ENCODE measurements at regions not wholly inside any gene's neighbourhood (a gene's known extent, or its start where the extent isn't known, plus 50 kb on each side); places are given as distances from the start of the nearest gene placed in this dataset.

DNA sequence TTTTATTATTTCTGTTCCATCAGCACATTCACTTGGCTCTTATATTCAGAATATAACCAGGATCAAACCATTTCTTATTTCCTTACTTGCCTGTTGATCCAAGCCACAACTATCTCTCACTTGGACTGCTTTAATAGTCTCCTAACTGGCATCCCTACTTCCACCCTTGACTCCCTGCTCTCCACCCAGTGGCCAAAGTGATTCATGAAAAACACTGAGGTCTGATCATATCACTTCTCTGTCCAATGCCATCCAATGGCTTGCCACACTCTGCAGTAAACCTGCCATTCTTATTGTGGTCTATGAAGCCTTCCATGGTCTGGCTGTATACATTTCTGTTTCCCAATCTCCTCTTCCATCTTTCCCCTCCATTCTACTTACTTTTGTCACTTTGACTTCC is 576.1 kb downstream of the PDCD6IP start:
- DNase-seq (ENCODE audit: insufficient read length, low spot score) (no peak), FAIRE-seq (no peak)
- TF ChIP-seq SPI1 (IDR thresholded peaks at IDR 0.05; ENCODE audit: low read depth, low read length) (no peak), POLR2AphosphoS5 (IDR thresholded peaks at IDR 0.05; ENCODE audit: low read depth, low read length) (no peak), PAX5 (IDR thresholded peaks at IDR 0.05; ENCODE audit: insufficient read depth, low read length, severe bottlenecking) (no peak), TAF1 (IDR thresholded peaks at IDR 0.05; ENCODE audit: low read depth, low read length) (no peak), POU2F2 (IDR thresholded peaks at IDR 0.05; ENCODE audit: low read depth, low read length) (no peak), POLR2A (IDR thresholded peaks at IDR 0.05; ENCODE audit: low read depth, low read length) (no peak)

GRCh38 chr3:34376691-34377090 is 578.3 kb downstream of the PDCD6IP start:
- no peak for FAIRE-seq
- no peak for TF ChIP-seq PAX5 (IDR thresholded peaks at IDR 0.05; ENCODE audit: insufficient read depth, low read length, severe bottlenecking)
- TF ChIP-seq POLR2AphosphoS5 (IDR thresholded peaks at IDR 0.05; ENCODE audit: low read depth, low read length): no peak
- no peak for DNase-seq (ENCODE audit: insufficient read length, low spot score)

- TF ChIP-seq PAX5 (IDR thresholded peaks at IDR 0.05; ENCODE audit: insufficient read depth, low read length, severe bottlenecking): no peak
- no peak for TF ChIP-seq POLR2A (IDR thresholded peaks at IDR 0.05; ENCODE audit: low read depth, low read length)
- TF ChIP-seq POLR2AphosphoS5 (IDR thresholded peaks at IDR 0.05; ENCODE audit: low read depth, low read length): no peak
- TF ChIP-seq SPI1 (IDR thresholded peaks at IDR 0.05; ENCODE audit: low read depth, low read length): no peak
- no peak for TF ChIP-seq TAF1 (IDR thresholded peaks at IDR 0.05; ENCODE audit: low read depth, low read length)
- no peak for TF ChIP-seq POU2F2 (IDR thresholded peaks at IDR 0.05; ENCODE audit: low read depth, low read length)
- DNase-seq (ENCODE audit: insufficient read length, low spot score) (no peak), FAIRE-seq (no peak)
Measured at GRCh38 chr3:34377961-34378360, 579.5 kb downstream of the PDCD6IP start.

DNA sequence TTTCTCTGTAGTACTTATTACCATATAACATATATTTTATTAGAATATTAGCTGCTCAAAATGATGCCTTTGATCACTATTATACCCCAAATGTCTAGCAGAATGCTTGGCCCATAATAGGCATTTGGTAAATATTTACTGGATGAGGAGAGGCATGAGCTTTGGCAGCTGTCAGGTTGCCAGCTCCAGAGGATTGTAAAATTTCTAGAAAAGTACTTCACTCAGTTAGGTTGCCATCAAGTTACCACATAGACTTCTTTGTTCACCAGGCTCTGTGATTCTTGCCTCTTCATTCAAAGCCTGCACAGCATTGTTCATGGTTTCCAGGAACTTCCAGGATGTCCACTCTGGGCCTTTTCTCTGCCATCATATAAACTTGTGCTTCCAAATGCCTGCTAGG is 582.8 kb downstream of the PDCD6IP start:
- no peak for FAIRE-seq
- no peak for DNase-seq (ENCODE audit: insufficient read length, low spot score)
- TF ChIP-seq POLR2AphosphoS5 (IDR thresholded peaks at IDR 0.05; ENCODE audit: low read depth, low read length): no peak
- TF ChIP-seq SPI1 (IDR thresholded peaks at IDR 0.05; ENCODE audit: low read depth, low read length): no peak
- no peak for TF ChIP-seq POU2F2 (IDR thresholded peaks at IDR 0.05; ENCODE audit: low read depth, low read length)
- TF ChIP-seq TAF1 (IDR thresholded peaks at IDR 0.05; ENCODE audit: low read depth, low read length): no peak
- no peak for TF ChIP-seq PAX5 (IDR thresholded peaks at IDR 0.05; ENCODE audit: insufficient read depth, low read length, severe bottlenecking)
- TF ChIP-seq POLR2A (IDR thresholded peaks at IDR 0.05; ENCODE audit: low read depth, low read length): no peak

DNA sequence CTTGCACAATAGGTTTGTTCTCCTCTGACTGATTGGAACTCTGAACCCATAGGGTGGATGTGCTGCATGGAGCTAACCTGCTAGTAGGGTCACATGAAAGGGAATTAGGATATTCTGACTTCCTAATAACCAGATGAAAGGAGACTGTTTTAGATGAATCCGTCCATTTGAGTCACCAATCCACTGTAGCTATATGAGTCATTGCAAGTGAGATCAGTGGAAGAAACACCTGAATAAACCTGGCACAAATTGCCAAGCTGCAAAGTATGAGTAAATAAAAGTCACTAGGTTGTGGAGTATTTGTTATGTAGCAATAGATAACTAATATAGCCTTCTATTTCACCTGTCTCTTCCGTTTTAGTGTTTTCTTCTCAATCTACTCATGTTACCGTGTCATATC is 584.4 kb downstream of the PDCD6IP start:
- no peak for TF ChIP-seq POLR2A (IDR thresholded peaks at IDR 0.05; ENCODE audit: low read depth, low read length)
- no peak for TF ChIP-seq TAF1 (IDR thresholded peaks at IDR 0.05; ENCODE audit: low read depth, low read length)
- no peak for TF ChIP-seq POLR2AphosphoS5 (IDR thresholded peaks at IDR 0.05; ENCODE audit: low read depth, low read length)
- TF ChIP-seq SPI1 (IDR thresholded peaks at IDR 0.05; ENCODE audit: low read depth, low read length): no peak
- no peak for TF ChIP-seq PAX5 (IDR thresholded peaks at IDR 0.05; ENCODE audit: insufficient read depth, low read length, severe bottlenecking)
- TF ChIP-seq POU2F2 (IDR thresholded peaks at IDR 0.05; ENCODE audit: low read depth, low read length): no peak
- FAIRE-seq (no peak), DNase-seq (ENCODE audit: insufficient read length, low spot score) (no peak)

GRCh38 chr3:34386309-34386708 is 587.9 kb downstream of the PDCD6IP start:
- TF ChIP-seq POLR2A (IDR thresholded peaks at IDR 0.05; ENCODE audit: low read depth, low read length) (no peak), SPI1 (IDR thresholded peaks at IDR 0.05; ENCODE audit: low read depth, low read length) (no peak), TAF1 (IDR thresholded peaks at IDR 0.05; ENCODE audit: low read depth, low read length) (no peak), PAX5 (IDR thresholded peaks at IDR 0.05; ENCODE audit: insufficient read depth, low read length, severe bottlenecking) (no peak), POU2F2 (IDR thresholded peaks at IDR 0.05; ENCODE audit: low read depth, low read length) (no peak)
- DNase-seq (ENCODE audit: insufficient read length, low spot score) (no peak), FAIRE-seq (no peak)

- DNase-seq (ENCODE audit: insufficient read length, low spot score) (no peak), FAIRE-seq (no peak)
- no peak for TF ChIP-seq PAX5 (IDR thresholded peaks at IDR 0.05; ENCODE audit: insufficient read depth, low read length, severe bottlenecking)
- no peak for TF ChIP-seq POU2F2 (IDR thresholded peaks at IDR 0.05; ENCODE audit: low read depth, low read length)
- TF ChIP-seq TAF1 (IDR thresholded peaks at IDR 0.05; ENCODE audit: low read depth, low read length): no peak
- no peak for TF ChIP-seq SPI1 (IDR thresholded peaks at IDR 0.05; ENCODE audit: low read depth, low read length)
- no peak for TF ChIP-seq POLR2AphosphoS5 (IDR thresholded peaks at IDR 0.05; ENCODE audit: low read depth, low read length)
- TF ChIP-seq POLR2A (IDR thresholded peaks at IDR 0.05; ENCODE audit: low read depth, low read length): no peak
Measured at GRCh38 chr3:34387826-34388564, 589.6 kb downstream of the PDCD6IP start.

- FAIRE-seq (no peak), DNase-seq (ENCODE audit: insufficient read length, low spot score) (no peak)
- TF ChIP-seq PAX5 (IDR thresholded peaks at IDR 0.05; ENCODE audit: insufficient read depth, low read length, severe bottlenecking) (no peak), TAF1 (IDR thresholded peaks at IDR 0.05; ENCODE audit: low read depth, low read length) (no peak), SPI1 (IDR thresholded peaks at IDR 0.05; ENCODE audit: low read depth, low read length) (no peak), POLR2AphosphoS5 (IDR thresholded peaks at IDR 0.05; ENCODE audit: low read depth, low read length) (no peak), POLR2A (IDR thresholded peaks at IDR 0.05; ENCODE audit: low read depth, low read length) (no peak), POU2F2 (IDR thresholded peaks at IDR 0.05; ENCODE audit: low read depth, low read length) (no peak)
Measured at GRCh38 chr3:34388830-34389229, 590.4 kb downstream of the PDCD6IP start.

- DNase-seq (ENCODE audit: insufficient read length, low spot score) (no peak), FAIRE-seq (no peak)
- no peak for TF ChIP-seq POU2F2 (IDR thresholded peaks at IDR 0.05; ENCODE audit: low read depth, low read length)
Measured at GRCh38 chr3:34394978-34395748, 596.7 kb downstream of the PDCD6IP start.

DNA sequence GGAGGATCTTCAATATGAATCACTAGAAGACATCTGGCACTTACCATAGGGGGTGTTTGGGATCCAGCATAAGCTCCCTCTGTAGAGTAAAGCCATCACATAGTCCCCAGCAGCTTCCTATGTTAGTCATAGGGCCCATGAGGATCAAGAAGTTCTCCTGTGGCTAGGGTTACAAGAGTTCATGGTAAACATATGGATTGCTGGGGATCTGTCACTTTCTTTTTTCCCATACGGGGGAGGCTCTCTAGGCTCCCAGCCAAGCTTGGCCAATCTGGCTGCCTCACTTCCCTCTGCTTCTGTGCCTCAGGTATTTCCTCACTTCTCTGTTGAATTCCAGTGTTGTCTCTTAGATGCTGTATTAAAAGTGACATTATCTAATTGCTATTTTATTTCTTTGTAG is 597.9 kb downstream of the PDCD6IP start:
- DNase-seq (ENCODE audit: insufficient read length, low spot score) (no peak), FAIRE-seq (no peak)
- TF ChIP-seq TAF1 (IDR thresholded peaks at IDR 0.05; ENCODE audit: low read depth, low read length) (no peak), PAX5 (IDR thresholded peaks at IDR 0.05; ENCODE audit: insufficient read depth, low read length, severe bottlenecking) (no peak), SPI1 (IDR thresholded peaks at IDR 0.05; ENCODE audit: low read depth, low read length) (no peak), POLR2A (IDR thresholded peaks at IDR 0.05; ENCODE audit: low read depth, low read length) (no peak), POU2F2 (IDR thresholded peaks at IDR 0.05; ENCODE audit: low read depth, low read length) (no peak), POLR2AphosphoS5 (IDR thresholded peaks at IDR 0.05; ENCODE audit: low read depth, low read length) (no peak)
